Brain pericyte (primary cell): ENCODE measurements at regions not wholly inside any gene's neighbourhood (a gene's known extent, or its start where the extent isn't known, plus 50 kb on each side); places are given as distances from the start of the nearest gene placed in this dataset.
"Not testable (repeated sequence)": the region's sequence is repeated elsewhere in the genome, so short reads cannot be mapped to it uniquely, and the experiment has no call there.

Experiments used
- DNase-seq: peaks from one replicate; pipeline ENCODE4 v3.0.0-alpha.2; 2012; ENCODE audit warnings: low read depth, low spot score

GRCh38 chr6:3553254-3553653 is 96.4 kb upstream of the SLC22A23 start:
- no peak for DNase-seq

GRCh38 chr6:3551716-3552511 is 95.1 kb upstream of the SLC22A23 start:
- no peak for DNase-seq

- no peak for DNase-seq
Measured at GRCh38 chr6:3549314-3549940, 92.6 kb upstream of the SLC22A23 start.

DNA sequence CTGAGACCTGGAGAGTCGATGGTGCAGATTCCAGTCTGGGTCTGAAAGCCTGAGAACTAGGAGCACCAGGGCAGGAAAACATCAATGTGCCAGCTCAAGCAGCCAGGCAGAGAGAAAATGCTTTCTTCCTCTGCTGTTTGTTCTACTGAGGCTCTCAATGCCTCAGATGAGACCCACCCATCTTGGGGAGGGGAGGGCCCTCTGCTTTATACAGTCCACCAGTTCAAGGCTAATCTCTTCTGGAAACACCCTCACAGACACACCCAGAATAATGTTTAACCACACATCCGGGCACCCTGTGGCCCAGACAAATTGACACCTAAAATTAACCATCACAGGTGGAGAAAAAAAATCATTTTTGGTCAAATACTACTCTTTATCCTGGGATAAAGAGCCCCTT is 89.3 kb upstream of the SLC22A23 start:
- DNase-seq, result no peak

GRCh38 chr6:3545156-3545555 is 88.3 kb upstream of the SLC22A23 start:
- DNase-seq, result no peak

GRCh38 chr6:3542032-3542640 is 85.3 kb upstream of the SLC22A23 start:
- DNase-seq, result no peak

DNA sequence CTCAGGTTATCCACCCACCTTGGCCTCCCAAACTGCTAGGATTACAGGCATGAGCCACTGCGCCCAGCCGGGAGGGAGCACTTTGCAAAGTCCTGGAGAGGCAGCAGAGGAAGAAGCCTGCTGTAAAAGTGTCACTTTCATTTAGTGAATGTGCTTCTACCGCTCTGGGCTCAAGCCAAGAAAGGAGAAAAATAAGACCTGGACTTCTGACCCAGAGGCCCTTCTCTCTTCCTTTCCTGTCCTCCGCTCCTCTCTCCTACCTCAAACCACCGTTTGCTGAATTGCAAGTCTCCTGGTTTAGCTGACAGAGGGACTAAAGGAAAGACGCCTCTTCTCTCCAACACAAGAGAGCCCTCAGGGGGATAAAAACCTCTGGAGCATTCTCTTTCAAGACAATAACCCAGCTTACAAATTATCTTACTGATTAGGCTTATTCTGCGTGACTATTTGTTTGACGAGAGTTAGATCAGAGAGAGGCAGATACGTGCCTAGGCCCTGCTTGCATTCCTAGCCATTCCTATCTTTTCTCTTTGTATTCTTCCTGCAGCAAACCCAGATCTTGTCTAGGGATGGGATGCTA is 84.2 kb upstream of the SLC22A23 start:
- no peak for DNase-seq

- DNase-seq, result no peak
Measured at GRCh38 chr6:3540253-3540820, 83.5 kb upstream of the SLC22A23 start.

- no peak for DNase-seq
Measured at GRCh38 chr6:3538536-3538935, 81.7 kb upstream of the SLC22A23 start.

DNA sequence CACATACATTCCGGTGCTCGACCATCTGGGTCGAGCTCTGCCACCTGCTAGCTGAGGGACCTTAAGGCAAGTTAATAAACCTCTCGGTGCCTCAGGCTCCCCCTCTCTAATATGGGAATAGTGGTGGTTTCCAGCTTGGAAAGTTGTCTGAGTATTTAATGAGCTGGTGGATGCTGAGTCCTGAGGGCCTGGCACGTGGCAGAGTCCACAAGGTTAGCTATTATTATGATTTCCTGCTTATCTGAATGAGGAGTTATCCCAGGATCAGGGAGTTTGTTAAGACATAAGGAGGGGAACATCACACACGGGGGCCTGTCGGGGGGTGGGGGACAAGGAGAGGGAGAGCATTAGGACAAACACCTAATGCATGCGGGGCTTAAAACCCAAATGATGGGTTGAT is 80.1 kb upstream of the SLC22A23 start:
- DNase-seq, result no peak

DNA sequence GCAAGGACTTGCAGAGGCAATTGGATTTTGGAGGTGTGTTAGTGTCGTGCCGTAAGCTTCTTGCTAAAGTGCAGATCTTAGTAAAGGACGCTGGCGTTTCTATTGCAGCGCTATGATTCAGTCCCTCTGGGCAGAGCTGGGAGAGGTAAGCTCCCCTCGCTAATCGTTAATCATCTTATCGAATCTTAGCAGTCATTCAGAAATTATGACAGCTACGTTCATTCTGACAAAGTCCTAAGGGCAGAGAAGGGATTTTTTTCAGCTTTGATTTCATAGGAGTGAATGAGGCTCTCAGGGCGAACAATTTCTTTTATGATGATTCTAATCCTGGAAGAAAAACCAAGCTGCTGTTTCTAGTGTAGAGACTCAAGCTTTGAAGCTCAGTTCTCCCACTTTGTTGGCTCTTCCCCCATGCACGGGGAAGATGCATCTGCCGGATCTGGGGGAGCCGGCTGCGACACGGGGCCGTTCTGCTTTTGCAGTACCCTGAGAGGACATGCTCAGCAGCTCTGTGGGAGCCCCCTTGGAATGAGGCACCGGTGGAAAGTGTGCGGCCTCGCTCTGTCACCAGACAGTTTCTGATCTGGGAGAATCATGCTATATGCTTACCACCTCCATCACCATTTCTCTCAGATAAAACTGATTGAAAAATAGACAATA is 79.1 kb upstream of the SLC22A23 start:
- DNase-seq, result no peak

GRCh38 chr6:3535033-3535775 is 78.4 kb upstream of the SLC22A23 start:
- DNase-seq, result no peak

DNA sequence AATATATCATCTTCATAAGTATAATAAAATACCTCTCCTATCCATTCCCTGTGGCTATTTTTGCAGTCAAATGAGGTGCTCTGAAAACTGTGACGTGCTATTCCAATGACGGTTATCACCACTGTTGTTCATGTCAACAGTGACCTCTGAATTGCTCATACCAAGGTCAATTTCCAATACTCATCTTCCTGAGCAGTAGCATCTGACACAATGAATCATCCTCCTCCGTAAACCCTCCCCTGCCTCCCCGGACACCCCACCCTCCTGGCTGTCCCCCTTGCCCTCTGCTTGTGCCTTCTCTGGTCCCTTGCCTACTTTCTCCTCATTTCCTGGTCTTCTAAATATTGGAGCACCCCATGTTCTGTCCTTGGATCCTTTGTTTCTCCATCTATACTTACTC is 77.7 kb upstream of the SLC22A23 start:
- DNase-seq, result peak; percentile 27

DNA sequence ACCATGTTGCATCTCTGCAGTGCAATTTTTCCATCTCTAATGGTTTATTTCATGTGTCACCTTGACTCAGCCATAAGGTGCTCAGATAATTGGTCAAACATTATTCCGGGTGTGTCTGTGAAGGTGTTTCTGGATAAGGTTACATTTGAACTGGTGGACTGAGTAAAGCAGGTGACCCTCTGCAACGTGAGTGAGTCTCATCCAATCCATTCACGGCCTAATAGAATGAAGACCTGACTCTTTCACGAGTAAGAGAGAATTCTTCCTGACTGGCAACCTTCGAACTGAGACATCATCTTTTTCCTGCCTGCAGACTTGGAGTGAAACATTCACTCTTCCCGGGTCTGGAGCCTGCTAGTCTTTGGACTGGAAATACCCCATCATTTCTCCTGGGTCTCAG is 77.1 kb upstream of the SLC22A23 start:
- no peak for DNase-seq

- no peak for DNase-seq
Measured at GRCh38 chr6:3532296-3532916, 75.6 kb upstream of the SLC22A23 start.

- no peak for DNase-seq
Measured at GRCh38 chr6:3531481-3531880, 74.6 kb upstream of the SLC22A23 start.

DNA sequence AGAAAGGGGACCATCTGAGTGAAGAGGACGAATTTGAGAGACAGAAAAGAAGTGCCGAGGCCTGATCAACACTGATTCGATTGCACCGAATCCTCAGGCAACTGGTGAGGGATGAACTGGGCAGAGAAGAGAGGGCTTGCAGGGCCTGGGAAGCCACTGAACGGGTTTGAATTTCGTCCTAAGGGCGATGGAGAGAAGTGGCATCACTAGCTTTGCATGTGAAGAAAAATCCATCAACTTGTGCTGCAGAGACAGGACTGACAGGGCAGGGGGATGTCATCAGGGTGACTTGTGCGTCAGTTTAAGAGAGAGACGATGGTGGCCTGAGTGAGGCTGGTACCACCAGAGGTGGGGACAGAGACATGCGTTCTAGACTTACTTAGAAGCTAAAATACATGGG is 73.7 kb upstream of the SLC22A23 start:
- DNase-seq, result no peak

DNA sequence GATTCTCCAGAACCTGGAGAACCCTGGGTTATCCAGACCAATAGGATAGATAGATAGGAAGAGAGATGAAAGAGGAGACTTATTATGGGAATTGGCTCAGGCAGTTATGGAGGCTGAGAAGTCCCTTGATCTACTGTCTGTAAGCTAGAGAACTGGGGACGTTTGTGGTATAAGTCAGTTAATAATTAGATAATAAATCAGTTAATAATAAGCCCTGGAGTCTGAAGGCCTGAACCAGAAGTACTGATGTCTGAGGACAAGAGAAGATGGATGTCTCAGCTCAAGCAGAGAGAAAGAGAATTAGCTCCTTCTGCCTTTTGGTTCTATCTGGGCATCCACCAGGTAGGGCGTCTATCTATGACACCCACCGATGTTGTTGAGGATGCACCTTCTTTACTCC is 72.9 kb upstream of the SLC22A23 start:
- no peak for DNase-seq

GRCh38 chr6:3529232-3529631 is 72.4 kb upstream of the SLC22A23 start:
- no peak for DNase-seq

DNA sequence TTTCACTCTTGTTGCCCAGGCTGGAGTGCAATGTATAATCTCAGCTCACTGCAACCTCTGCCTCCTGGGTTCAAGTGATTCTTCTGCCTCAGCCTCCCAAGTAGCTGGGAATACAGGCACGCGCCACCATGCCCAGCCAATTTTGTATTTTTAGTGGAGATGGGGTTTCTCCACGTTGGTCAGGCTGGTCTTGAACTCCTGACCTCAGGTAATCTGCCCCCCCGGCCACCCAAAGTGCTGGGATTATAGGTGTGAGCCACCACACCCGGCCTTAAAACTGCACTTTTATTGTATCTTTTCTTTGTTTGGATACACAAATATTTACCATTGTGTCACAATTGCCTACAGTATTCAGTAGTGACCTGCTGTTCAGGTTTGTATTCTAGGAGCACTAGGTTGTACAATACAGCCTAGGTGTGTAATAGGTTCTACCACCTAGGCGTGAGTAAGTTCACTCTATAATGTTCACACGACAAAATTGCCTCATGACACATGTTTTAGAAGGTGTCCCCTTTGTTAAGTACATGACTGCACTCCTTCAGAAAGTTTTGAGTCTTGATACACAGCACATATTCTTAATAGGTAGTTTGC is 71.3 kb upstream of the SLC22A23 start:
- not testable (repeated sequence) for DNase-seq
